Stimulated activated CD4-positive, alpha-beta T cell treated with anti-CD3 and anti-CD28 coated beads, TNF-alpha, amount 100 ng/mL, for 24 hours (primary cell): ENCODE measurements at regions not wholly inside any gene's neighbourhood (a gene's known extent, or its start where the extent isn't known, plus 50 kb on each side); places are given as distances from the start of the nearest gene placed in this dataset.
"Not testable (repeated sequence)": the region's sequence is repeated elsewhere in the genome, so short reads cannot be mapped to it uniquely, and the experiment has no call there.

Experiments
- DNase-seq, 3 experiments: peaks; one replicate each; pipeline ENCODE4 v3.0.0-alpha.2; 2020; ENCODE audit warnings: low read depth in 3 of 3

GRCh38 chr6:15160812-15161211 lies 85.1 kb upstream of the JARID2 start:
- DNase-seq = no peak

- DNase-seq = not testable (repeated sequence)
Observed at GRCh38 chr6:15164855-15165254, 81.0 kb upstream of the JARID2 start.

GRCh38 chr6:15166121-15166520 lies 79.7 kb upstream of the JARID2 start:
- DNase-seq = no peak

GRCh38 chr6:15170126-15170525 lies 75.7 kb upstream of the JARID2 start:
- no peak for DNase-seq

- no peak for DNase-seq
Observed at GRCh38 chr6:15171026-15171425, 74.8 kb upstream of the JARID2 start.

- DNase-seq = no peak
Observed at GRCh38 chr6:15176816-15177370, 69.0 kb upstream of the JARID2 start.

- peak; percentile 2 to 26 (median 5) for DNase-seq
Observed at GRCh38 chr6:15183979-15184378, 61.9 kb upstream of the JARID2 start.

GRCh38 chr6:15184441-15184861 lies 61.4 kb upstream of the JARID2 start:
- DNase-seq = peak; percentile 4 to 14 (median 7)

GRCh38 chr6:15185111-15185510 lies 60.8 kb upstream of the JARID2 start:
- DNase-seq = not testable (repeated sequence)

GRCh38 chr6:15193451-15193850 lies 52.4 kb upstream of the JARID2 start:
- not testable (repeated sequence) for DNase-seq

- no peak for DNase-seq
Observed at GRCh38 chr6:15194453-15194852, 51.4 kb upstream of the JARID2 start.
